ENCODE measurements at regions not wholly inside any gene's neighbourhood (a gene's known extent, or its start where the extent isn't known, plus 50 kb on each side); places are given as distances from the start of the nearest gene placed in this dataset.

DNA sequence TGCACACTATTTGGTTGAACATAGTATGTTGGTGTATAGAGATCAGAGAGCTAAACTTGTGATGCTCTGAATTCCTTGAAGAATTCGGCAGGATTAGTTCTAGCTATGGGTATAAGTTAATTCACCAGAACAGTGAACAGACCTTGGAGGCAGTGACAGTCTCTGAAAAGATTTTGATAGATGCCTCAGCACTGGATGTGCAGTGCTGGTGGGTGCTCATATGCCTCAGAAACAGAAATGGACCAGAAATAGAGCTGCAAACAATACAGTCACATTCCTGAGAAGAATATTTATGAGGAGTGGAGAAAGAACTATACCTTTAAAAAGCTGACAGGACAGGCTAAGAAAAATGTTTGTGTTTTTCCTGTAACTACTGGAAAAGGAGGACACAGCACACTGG, 747.7 kb downstream of the KCTD16 start:
- no peak for DNase-seq

GRCh38 chr5:144915452-144915851, 744.8 kb downstream of the KCTD16 start:
- no peak for DNase-seq

GRCh38 chr5:144913661-144914060, 743.0 kb downstream of the KCTD16 start:
- no peak for DNase-seq

GRCh38 chr5:144896473-144896872, 725.8 kb downstream of the KCTD16 start:
- no peak for DNase-seq

DNA sequence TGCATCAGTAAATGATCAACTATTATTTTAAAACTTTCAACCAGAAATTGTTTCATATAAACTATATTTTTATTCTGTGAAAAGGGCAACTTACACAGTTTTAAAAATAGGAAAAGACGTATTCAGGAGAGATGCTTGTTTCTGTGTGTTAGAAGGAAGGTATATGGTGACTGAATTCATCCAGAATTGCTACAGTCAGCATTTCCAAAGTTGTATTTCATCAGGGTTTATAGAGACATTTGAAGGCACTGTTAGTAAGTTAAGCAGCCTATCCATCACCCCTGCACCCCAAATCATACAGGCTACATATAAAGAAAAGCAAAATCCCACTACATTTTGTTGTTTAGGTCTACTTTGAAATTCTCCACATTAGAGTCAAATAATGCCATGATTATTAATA, 716.0 kb downstream of the KCTD16 start:
- DNase-seq, result no peak

DNA sequence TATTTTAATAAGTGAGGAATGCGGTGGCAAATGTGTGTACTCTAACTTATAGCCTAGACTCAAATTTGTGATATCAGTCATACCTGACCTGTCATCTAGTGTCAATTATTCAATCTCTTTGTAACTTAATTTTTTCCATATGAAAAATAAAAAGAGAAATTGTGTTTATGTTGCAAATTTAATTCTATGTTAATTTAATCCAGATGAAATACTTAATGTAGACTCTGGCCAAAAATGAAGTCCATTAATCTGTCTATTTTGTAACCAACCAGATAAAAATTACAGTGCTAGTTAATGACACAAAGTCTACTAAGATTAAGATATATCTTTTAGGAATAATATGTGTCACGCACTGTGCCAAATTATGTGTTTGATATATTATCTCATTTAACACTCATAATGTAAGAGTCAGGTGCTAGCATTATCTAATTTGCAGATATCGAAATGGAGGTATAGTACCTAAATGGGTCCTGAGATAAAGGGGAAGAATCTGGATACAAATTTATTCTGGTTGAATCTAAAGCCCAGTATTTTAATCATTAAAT, 712.1 kb downstream of the KCTD16 start:
- no peak for DNase-seq

GRCh38 chr5:144880513-144880912, 709.8 kb downstream of the KCTD16 start:
- no peak for DNase-seq

GRCh38 chr5:144876990-144877389, 706.3 kb downstream of the KCTD16 start:
- no peak for DNase-seq

GRCh38 chr5:144873076-144873475, 702.4 kb downstream of the KCTD16 start:
- no peak for DNase-seq

- no peak for DNase-seq
These were observed 693.4 kb downstream of the KCTD16 start for GRCh38 chr5:144864118-144864517.

DNA sequence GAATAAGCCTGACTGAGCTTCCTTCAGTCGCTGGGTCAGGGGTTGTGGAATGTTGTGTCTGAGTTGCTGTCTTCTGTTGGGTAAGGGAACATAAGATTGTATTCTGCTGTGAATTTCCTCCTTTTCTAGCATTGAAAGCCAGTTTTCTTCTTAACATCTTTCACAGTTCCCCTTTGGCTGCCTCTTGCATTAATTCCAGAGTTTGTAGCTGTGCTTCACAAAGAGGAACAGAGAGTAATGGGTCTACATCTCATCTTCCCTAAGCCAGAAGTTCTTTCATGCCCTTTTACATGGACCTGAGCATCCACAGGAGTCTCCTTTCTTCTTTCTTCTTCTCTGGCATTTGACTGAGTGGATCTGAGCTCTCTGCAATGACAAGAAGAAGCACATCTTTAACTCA, 686.8 kb downstream of the KCTD16 start:
- no peak for DNase-seq

DNA sequence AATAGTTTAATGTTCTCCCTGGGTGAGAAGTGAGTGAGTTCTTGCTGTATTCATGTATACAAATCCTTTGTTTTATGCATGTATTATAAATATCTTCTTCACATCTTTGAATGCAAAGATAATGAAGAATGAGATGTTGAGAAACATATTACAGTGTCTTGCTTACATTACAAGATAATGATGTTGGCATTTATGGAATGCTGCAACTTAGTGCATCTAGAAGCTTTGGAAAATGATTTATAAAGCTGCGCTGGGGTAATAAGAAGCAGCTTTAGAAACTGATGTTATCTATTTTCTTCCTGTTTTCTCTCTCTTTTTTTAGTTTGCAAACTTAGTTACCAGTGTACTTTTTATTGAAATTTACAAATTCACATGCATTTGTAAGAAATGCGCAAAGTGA, 673.4 kb downstream of the KCTD16 start:
- DNase-seq, result no peak

- no peak for DNase-seq
These were observed 661.7 kb downstream of the KCTD16 start for GRCh38 chr5:144832416-144832815.

DNA sequence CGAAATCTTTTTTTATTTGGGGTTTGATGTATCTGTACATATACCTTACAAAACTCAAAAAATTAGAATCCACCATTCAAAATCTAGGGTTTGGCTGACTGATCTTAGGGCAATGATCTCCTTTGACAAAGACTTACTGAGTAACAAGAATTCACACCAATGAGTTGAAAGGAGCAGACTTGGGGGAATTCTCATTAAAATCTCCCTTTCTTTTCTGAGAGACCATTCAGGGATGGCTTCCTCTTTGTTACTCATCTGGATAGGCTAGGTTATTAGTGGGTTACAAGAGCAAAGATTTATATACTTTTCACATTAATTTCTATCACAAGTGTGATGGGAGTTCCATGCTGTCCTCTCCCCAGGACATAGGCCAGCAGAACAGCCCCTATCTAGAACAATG, 661.0 kb downstream of the KCTD16 start:
- no peak for DNase-seq

DNA sequence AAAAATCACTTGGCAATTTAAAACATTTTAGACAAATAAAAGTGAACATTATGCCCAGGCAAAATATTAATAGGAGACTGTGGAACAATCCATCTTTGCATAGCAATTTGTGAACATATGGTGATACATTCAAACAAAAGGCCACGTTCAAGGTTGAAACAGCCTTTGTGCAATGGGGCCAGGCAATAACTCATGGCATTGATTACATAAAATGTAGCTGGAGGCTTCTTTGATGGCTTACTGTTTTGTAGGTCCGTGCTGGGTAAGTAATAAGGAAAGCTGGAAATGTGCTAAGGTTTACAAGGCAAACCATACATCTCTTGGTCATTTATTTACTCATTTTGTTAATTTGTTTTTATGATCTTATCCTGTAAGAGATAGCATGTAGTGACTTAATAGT, 651.8 kb downstream of the KCTD16 start:
- no peak for DNase-seq

DNA sequence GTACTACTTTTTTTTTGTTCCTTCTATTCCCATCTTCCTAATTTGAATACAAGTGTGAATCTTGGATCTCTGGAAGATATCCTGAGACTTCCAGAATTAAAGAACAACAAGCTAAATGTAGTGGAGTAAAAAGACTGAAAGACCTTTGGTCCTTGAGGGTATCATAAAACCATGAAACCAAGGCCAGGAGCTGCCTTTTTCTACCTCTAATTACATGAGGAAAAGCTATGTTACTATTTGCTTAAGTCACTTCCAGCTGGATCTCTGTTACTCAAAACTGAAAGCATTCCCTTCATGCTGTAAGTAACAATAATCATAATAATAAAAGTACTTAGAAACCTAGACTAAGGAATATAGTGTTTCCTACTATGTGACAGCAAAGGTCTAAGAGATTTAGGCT, 649.6 kb downstream of the KCTD16 start:
- no peak for DNase-seq

DNA sequence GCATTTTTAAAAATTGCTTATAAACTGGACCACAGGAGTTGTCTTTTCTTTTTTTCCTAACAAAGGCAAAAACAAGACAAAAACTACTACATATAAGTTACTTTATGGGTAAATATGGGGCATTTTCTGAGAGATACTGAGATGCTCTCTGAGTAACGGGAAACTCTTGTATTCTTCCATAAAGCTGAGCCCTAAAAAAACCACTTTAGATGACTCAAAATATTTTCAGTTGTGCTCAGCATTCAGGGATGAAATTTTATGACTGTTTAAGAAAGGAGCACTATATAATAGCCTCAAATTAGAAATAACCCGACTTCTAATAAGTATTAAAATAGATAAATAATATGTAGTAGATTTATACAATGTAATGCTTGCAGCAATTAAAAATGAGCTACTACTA, 644.5 kb downstream of the KCTD16 start:
- DNase-seq, result no peak

GRCh38 chr5:144812763-144813162, 642.1 kb downstream of the KCTD16 start:
- DNase-seq, result no peak

DNA sequence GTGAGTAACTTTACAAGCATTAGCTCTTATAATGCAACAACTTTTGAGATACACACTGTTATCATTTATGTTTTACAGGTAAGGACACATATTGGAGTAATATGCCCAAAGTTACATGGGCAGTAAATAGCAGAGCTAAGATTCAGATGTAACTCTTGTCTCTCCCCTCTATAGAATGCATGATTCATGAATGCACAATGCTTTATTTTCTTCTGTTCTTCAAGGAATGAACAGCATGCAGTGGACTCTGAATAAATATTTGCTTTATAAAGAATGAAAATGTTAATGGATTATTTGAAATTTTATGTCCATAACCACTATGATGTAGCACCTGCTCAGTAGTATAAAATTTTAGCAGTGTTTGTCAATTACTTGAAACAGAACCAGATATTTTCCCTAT, 629.5 kb downstream of the KCTD16 start:
- DNase-seq, result no peak

- DNase-seq, result no peak
These were observed 627.9 kb downstream of the KCTD16 start for GRCh38 chr5:144798595-144798994.

- no peak for DNase-seq
These were observed 624.2 kb downstream of the KCTD16 start for GRCh38 chr5:144794922-144795321.

DNA sequence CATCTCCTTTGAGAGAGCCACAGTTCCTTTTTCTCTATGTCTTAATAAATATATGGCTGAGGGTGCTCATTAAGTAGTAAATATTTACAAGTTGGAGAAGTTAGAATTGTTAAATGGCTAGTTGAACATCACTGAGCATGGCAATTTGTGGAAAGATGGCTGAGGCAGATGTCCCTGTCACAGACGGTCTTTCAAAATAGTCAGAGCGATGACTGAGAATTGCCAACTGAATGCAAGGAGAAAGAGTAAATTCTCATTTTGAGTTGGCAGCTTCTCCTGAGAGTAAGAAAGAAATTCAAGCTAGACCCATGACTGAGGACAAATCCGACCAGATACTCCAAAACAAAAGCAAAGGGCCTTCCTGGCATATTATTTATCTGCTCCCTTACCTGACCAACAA, 617.9 kb downstream of the KCTD16 start:
- no peak for DNase-seq

DNA sequence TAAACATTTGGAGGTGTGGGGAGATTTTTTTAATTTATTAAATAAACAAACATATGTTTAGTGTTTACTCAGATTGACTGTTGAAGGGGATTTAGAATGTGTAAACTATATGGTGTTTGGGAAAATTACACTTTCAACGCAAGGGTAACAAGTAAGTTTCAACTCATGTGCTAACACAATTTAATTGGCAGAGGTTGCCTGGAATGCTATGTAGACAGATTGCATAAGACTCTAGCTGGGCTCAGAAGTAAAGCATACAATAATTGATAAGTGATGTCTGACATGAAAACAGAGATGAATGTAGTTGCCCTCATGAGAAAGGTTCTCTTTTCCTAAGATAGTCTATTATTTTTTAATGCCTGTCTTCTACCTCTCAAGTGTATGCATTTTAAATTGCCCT, 617.4 kb downstream of the KCTD16 start:
- DNase-seq, result no peak

DNA sequence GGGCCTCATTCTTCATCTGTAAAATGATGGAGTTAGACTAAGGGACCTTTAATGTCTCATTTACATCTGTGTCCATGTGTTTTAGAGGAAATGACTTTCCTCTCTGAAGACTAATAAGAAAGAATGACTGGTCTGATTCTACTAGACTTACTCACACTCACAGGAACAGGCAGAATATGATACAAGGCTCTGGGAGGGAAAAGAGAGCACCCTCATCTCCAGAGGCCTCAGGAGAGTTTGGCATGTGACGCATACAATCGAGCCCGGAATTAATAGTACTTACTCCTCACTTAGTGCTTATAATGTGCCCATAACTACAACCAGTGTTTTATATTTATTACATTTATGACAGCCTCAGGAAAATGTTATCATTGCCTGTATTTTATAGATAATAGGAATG, 608.7 kb downstream of the KCTD16 start:
- DNase-seq, result no peak

DNA sequence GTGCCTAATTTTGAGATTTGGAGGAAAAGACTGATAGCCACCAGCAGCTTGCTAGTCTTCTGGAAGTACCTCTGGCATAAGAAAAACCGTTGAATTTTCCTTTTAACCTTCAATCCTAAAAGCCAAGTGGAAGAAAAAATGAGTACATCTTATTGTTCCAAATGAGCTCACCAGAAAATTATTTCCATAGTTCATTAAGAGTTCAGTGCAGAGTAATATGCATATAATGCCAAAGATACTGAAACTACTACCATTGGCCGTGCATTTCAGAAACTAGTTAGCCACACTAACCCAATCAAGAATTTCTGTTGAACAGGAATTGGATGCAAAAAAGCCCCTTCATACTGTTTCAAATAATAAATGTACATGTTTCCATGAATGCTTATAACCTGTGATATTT, 607.9 kb downstream of the KCTD16 start:
- no peak for DNase-seq

- DNase-seq, result no peak
These were observed 603.5 kb downstream of the KCTD16 start for GRCh38 chr5:144774197-144774596.
